ENCODE measurements at regions not wholly inside any gene's neighbourhood (a gene's known extent, or its start where the extent isn't known, plus 50 kb on each side); places are given as distances from the start of the nearest gene placed in this dataset.

GRCh38 chr9:107064378-107064777, 201.4 kb downstream of the ZNF462 start:
- no peak for DNase-seq

GRCh38 chr9:107065549-107065948, 202.6 kb downstream of the ZNF462 start:
- DNase-seq, result no peak

GRCh38 chr9:107067739-107068416, 204.9 kb downstream of the ZNF462 start:
- DNase-seq, result no peak

GRCh38 chr9:107068581-107068980, 205.6 kb downstream of the ZNF462 start:
- no peak for DNase-seq

- no peak for DNase-seq
Measured at GRCh38 chr9:107070586-107070985, 207.6 kb downstream of the ZNF462 start.

GRCh38 chr9:107078061-107078460, 205.0 kb upstream of the RAD23B start:
- DNase-seq, result no peak

GRCh38 chr9:107079589-107079988, 203.5 kb upstream of the RAD23B start:
- DNase-seq, result no peak

GRCh38 chr9:107080130-107080529, 202.9 kb upstream of the RAD23B start:
- peak in 1 of 56 donors; percentile 9 for DNase-seq

- DNase-seq, result no peak
Measured at GRCh38 chr9:107086460-107086859, 196.6 kb upstream of the RAD23B start.

- DNase-seq, result no peak
Measured at GRCh38 chr9:107087222-107087621, 195.9 kb upstream of the RAD23B start.

- DNase-seq, result no peak
Measured at GRCh38 chr9:107090218-107090617, 192.9 kb upstream of the RAD23B start.

GRCh38 chr9:107093365-107094060, 189.6 kb upstream of the RAD23B start:
- DNase-seq, result no peak

- no peak for DNase-seq
Measured at GRCh38 chr9:107094370-107094769, 188.7 kb upstream of the RAD23B start.

- no peak for DNase-seq
Measured at GRCh38 chr9:107100591-107100990, 182.5 kb upstream of the RAD23B start.

- no peak for DNase-seq
Measured at GRCh38 chr9:107102011-107102410, 181.1 kb upstream of the RAD23B start.

- no peak for DNase-seq
Measured at GRCh38 chr9:107103621-107104020, 179.5 kb upstream of the RAD23B start.

GRCh38 chr9:107105784-107106183, 177.3 kb upstream of the RAD23B start:
- no peak for DNase-seq

- DNase-seq, result no peak
Measured at GRCh38 chr9:107106416-107106815, 176.7 kb upstream of the RAD23B start.

GRCh38 chr9:107108342-107109130, 174.5 kb upstream of the RAD23B start:
- no peak for DNase-seq

- DNase-seq, result no peak
Measured at GRCh38 chr9:107109324-107109723, 173.8 kb upstream of the RAD23B start.

- no peak for DNase-seq
Measured at GRCh38 chr9:107110153-107110552, 172.9 kb upstream of the RAD23B start.

- no peak for DNase-seq
Measured at GRCh38 chr9:107112707-107113243, 170.3 kb upstream of the RAD23B start.

Measured in amygdala (tissue), 56 donors.